Brain microvascular endothelial cell (primary cell): ENCODE measurements at regions not wholly inside any gene's neighbourhood (a gene's known extent, or its start where the extent isn't known, plus 50 kb on each side); places are given as distances from the start of the nearest gene placed in this dataset.

Experiments
- DNase-seq: peaks from one replicate; pipeline ENCODE4 v3.0.0-alpha.2; 2020
- H3K27ac ChIP-seq: fragments of 250-450 bp; sonication (Bioruptor Pico); 2 replicates; pipeline ENCODE4 v1.5.1; 2020; ENCODE audit warnings: mild to moderate bottlenecking, moderate library complexity
- H3K27me3 ChIP-seq: fragments of 250-450 bp; sonication (Bioruptor Pico); replicated peaks from 2 replicates; pipeline ENCODE4 v1.5.1; 2020; ENCODE audit warnings: mild to moderate bottlenecking
- H3K36me3 ChIP-seq: fragments of 250-450 bp; sonication (Bioruptor Pico); replicated peaks from 2 replicates; pipeline ENCODE4 v1.5.1; 2020; ENCODE audit warnings: mild to moderate bottlenecking
- H3K4me3 ChIP-seq: 2 replicates; pipeline ENCODE4 v1.5.1; 2011; ENCODE audit warnings: low read depth, mild to moderate bottlenecking, control low read depth, low read length, moderate library complexity
- in situ Hi-C: cut with HindIII; loops from 2 replicates; pipeline ENCODE4 v1.10.0; 2017; ENCODE audit warnings: low sequenced_read_pairs, low pct_ligation_motif_present
- TF ChIP-seq, protein P1 (sequence below): IDR thresholded peaks from 2 replicates; pipeline ENCODE4 v1.5.1; 2011; ENCODE audit warnings: low read depth, mild to moderate bottlenecking, moderate library complexity, low read length, control low read depth, inconsistent platforms; ENCODE audit errors: missing control alignments

DNA sequence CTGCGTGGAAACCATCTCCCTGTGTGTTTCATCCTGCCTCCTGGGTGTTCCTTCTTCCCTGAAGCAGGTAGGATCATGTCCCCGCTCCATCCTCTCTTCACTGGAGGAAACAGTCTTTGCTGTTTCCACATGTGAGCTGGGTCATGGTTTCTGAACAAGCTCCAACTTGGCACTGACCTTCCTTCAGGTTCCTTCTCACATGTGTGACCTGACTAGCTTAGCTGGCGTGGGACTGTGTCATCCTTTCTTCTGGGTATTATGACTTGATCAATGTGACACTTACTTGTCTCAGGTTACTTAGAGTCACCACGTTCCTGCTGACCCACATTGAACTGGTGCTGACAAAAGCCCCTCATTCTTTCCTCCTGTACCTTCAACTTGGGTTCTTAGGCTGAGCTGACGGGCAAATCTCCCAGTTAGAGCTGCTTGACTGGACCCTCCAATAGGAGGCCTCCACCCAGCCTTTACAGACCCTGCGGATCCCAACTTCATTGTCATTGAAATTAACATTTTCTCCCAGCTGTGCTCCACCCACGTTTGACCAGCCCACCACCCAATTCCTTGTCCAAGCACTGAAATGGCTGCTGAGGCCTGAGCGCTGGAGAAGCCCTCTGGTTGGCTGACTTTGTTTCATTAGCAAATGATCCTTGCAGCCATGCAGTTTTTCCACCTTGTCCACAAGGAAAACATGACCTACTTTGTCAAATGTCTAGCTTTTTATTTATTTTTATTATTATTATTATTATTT is 128.1 kb downstream of the DDX1 start:
- no peak for DNase-seq
- no peak overlapping the region for H3K4me3 ChIP-seq
- H3K36me3 ChIP-seq = no peaks in the 10 kb centered on the region
- TF ChIP-seq, protein P1, sequence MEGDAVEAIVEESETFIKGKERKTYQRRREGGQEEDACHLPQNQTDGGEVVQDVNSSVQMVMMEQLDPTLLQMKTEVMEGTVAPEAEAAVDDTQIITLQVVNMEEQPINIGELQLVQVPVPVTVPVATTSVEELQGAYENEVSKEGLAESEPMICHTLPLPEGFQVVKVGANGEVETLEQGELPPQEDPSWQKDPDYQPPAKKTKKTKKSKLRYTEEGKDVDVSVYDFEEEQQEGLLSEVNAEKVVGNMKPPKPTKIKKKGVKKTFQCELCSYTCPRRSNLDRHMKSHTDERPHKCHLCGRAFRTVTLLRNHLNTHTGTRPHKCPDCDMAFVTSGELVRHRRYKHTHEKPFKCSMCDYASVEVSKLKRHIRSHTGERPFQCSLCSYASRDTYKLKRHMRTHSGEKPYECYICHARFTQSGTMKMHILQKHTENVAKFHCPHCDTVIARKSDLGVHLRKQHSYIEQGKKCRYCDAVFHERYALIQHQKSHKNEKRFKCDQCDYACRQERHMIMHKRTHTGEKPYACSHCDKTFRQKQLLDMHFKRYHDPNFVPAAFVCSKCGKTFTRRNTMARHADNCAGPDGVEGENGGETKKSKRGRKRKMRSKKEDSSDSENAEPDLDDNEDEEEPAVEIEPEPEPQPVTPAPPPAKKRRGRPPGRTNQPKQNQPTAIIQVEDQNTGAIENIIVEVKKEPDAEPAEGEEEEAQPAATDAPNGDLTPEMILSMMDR = no peak
- H3K27me3 ChIP-seq = no peaks in the 10 kb centered on the region
- in situ Hi-C loops = no loop called here
- H3K27ac ChIP-seq = no peak overlapping the region

DNA sequence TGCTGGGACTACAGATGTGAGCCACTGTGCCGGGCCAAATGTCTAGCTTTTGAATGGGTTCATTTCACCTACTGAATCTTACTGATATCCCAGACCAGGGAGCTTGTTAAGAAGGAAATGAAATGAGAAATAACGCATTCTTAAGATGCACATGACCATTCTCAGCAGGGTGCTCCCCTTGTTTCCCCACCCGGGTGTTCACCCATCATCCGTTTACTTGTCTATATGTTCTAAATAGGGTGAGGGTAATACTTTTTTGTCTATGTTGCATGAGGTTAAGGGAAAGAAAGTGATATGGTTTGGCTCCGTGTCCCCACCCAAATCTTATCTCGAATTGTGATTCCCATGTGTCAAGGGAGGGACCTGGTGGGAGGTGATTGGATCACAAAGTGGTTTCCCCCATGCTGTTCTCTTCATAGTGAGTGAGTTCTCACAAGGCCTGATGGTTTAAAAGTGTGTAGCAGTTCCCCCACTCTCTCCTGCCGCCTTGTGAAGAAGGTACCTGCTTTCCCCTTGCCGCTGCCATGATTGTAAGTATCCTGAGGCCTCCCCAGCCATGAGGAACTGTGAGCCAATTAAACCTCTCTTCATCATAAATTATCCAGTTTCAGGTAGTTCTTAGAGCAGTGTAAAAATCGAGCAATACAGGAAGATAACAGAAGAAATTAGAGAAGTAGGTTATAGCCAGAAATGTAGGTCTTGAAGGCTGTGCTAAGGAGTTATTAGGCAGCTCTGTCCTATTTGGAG is 129.1 kb downstream of the DDX1 start:
- in situ Hi-C loops = no loop called here
- Histone ChIP-seq H3K36me3 (no peaks in the 10 kb centered on the region), H3K4me3 (no peak overlapping the region), H3K27me3 (no peaks in the 10 kb centered on the region), H3K27ac (no peak overlapping the region)
- TF ChIP-seq, protein P1 = no peak
- DNase-seq = no peak

DNA sequence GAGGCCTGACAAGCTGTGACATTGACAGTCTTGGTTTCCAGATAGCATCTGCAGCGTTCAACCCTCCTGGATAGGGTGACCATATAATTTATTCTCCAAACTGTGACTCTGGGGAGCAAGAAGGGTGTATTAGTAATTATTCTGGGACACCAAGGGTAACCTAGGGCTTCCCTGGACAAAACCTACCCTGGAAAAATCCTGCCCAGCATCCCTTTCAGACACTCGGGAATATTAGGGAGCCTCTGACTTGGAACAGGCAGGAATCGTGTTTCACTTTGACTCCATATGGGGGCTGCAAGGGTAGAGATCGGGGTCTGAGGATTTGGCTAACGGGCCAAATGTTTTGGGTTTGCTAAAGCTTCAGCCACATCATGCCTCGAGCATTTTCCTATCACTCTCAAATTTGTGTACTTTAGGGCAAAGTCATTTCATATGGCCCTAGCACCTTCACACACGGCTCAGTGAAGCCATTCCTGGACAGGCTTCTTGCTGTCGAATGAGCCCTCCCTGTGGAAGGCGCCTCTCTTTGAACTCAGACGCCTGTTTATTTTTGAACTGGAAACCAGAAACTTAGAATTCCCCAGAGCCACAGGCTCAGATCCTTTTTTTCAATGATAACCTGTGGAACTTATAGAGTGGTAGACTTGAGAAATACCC is 129.9 kb downstream of the DDX1 start:
- in situ Hi-C loops = no loop called here
- DNase-seq = no peak
- Histone ChIP-seq H3K27ac (no peak overlapping the region), H3K27me3 (no peaks in the 10 kb centered on the region), H3K36me3 (no peaks in the 10 kb centered on the region), H3K4me3 (no peak overlapping the region)
- TF ChIP-seq, protein P1 = no peak

DNA sequence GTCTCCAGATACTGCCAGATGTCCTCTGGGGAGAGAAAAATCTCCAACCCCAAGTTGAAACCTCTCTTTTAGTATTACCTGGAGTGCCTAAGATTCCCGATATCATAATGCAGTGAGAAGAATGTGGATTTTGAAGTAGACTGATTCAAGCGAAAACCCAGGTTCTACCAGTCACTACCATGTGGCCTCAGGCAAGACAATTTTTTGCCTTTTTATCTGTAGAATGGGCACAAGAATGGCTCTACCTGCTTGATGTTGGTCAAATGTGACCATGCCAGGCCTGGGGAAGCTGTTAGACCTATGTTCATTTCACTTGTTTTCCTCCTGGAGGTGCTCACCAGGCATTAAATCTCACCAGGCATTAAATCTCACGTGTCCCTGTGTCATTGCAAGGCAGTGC is 131.3 kb downstream of the DDX1 start:
- no peak overlapping the region for H3K27ac ChIP-seq
- H3K27me3 ChIP-seq = no peaks in the 10 kb centered on the region
- no peak overlapping the region for H3K4me3 ChIP-seq
- no peak for DNase-seq
- in situ Hi-C loops = no loop called here
- no peaks in the 10 kb centered on the region for H3K36me3 ChIP-seq
- TF ChIP-seq, protein P1 = no peak

DNA sequence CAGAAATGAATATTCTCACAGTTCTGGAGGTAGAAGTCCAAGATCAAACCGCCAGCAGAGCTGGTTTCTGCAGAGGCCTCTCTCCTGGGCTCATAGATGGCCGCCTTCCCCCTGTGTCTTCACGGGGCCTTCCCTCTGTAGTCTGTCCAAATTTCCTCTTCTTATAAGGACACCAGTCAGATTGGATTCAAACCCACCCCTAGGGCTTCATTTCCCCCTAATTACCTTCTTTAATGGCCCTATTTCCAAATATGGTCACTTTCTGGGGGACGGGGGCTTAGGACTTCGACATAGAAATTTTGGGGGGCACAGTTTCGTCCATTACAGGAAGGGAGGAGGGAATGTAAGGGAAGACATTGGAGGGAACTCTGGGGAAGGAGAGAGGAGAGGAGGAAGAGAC is 132.6 kb downstream of the DDX1 start:
- no peaks in the 10 kb centered on the region for H3K27me3 ChIP-seq
- in situ Hi-C loops = no loop called here
- DNase-seq = no peak
- TF ChIP-seq, protein P1 = no peak
- no peaks in the 10 kb centered on the region for H3K36me3 ChIP-seq
- H3K27ac ChIP-seq = no peak overlapping the region
- H3K4me3 ChIP-seq = no peak overlapping the region
